Lower leg skin (tissue), 3 donors: ENCODE measurements at regions not wholly inside any gene's neighbourhood (a gene's known extent, or its start where the extent isn't known, plus 50 kb on each side); places are given as distances from the start of the nearest gene placed in this dataset.

Experiments
- POLR2A ChIP-seq, 2 donors: fragments of 450-650 bp; IDR thresholded peaks; one replicate each; pipeline ENCODE4 v1.6.1; 2016 to 2017; ENCODE audit warnings: antibody characterized with exemption in 2 of 2, mild to moderate bottlenecking in 1 of 2, moderate library complexity in 1 of 2
- TF ChIP-seq, protein P1 (sequence below), 3 donors: fragments of 450-650 bp; IDR thresholded peaks; one replicate each; pipeline ENCODE4 v1.5.1; 2016; ENCODE audit warnings: antibody characterized with exemption in 3 of 3, mild to moderate bottlenecking in 3 of 3, moderate library complexity in 2 of 3

DNA sequence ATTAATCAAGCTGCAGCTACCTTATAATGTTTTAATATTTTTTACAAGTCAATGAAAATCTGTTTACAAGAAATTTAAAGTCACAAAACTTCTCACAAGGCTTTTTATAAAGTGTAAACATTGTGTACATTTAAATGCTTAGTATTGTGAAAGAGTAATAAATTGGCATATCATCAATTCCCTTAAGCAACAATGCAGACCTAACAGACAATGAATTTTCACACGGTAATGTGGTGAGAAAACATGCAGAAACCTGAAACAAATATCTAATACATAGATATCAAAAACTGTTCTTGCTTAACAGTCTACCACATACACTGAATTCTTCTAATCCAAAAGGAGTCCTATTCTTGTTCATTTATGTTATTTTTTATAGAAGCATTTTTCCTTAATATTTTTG is 220.7 kb downstream of the CRPPA start:
- TF ChIP-seq, protein P1, sequence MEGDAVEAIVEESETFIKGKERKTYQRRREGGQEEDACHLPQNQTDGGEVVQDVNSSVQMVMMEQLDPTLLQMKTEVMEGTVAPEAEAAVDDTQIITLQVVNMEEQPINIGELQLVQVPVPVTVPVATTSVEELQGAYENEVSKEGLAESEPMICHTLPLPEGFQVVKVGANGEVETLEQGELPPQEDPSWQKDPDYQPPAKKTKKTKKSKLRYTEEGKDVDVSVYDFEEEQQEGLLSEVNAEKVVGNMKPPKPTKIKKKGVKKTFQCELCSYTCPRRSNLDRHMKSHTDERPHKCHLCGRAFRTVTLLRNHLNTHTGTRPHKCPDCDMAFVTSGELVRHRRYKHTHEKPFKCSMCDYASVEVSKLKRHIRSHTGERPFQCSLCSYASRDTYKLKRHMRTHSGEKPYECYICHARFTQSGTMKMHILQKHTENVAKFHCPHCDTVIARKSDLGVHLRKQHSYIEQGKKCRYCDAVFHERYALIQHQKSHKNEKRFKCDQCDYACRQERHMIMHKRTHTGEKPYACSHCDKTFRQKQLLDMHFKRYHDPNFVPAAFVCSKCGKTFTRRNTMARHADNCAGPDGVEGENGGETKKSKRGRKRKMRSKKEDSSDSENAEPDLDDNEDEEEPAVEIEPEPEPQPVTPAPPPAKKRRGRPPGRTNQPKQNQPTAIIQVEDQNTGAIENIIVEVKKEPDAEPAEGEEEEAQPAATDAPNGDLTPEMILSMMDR (IDR thresholded peaks at IDR 0.05) = no peak
- TF ChIP-seq POLR2A (IDR thresholded peaks at IDR 0.05) = no peak
